CD4-positive, alpha-beta T cell treated with Interleukin-17A for 1 hour (primary cell): ENCODE measurements at regions not wholly inside any gene's neighbourhood (a gene's known extent, or its start where the extent isn't known, plus 50 kb on each side); places are given as distances from the start of the nearest gene placed in this dataset.

Source experiments
- DNase-seq: peaks from one replicate; pipeline ENCODE4 v3.0.0-alpha.2; 2020

DNA sequence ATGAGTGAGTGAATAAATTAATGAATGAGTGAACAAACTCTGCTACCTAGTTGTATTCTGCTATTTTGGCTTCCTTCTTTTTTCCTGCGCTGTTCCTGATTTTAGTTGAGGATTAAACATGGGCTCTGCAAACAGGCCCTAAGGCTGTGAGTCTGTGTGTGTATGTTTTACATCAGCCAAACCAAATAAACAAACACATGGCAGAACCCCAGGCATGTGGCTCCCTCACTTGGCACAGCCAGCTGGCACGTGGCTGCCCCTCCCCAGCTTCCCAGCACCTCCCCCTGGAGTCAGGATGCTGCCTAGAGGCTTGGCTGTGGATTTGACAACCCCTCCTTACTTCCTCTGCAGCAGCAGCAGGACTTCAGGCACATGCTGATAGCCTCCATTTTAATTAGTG is 593.2 kb downstream of the INSC start:
- no peak for DNase-seq

DNA sequence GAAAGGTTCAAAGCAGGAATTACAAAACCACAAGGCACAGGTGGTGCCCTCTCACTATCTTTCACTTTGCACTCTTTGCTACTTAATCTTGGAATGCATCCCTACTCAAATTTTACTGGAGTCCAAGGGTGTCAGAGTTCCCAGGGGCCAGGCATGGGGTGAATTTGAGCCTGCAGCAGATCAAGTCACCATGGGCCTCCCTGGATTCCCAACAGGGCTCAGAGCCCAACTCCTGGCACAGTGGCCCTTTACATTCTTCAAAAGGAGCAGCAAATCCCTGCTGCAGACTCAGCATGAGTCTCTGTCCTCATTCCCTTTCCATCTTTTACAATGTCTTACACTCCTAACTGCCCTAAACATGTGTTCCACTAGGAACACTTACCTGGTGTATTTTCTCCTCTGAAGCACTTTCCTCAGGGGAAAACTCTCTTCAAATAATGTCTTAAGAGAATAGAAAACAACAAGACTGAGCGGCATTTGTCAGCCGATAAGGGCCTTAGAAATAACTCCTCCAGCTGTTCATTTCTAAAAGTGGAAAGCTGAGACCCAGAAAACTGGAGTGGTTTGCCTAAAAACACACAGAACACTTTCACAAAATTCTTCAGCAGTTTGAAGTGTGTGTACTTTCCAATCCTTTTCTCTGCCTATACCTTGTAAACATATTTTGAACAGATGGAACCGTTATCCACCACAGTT is 596.0 kb downstream of the INSC start:
- no peak for DNase-seq

DNA sequence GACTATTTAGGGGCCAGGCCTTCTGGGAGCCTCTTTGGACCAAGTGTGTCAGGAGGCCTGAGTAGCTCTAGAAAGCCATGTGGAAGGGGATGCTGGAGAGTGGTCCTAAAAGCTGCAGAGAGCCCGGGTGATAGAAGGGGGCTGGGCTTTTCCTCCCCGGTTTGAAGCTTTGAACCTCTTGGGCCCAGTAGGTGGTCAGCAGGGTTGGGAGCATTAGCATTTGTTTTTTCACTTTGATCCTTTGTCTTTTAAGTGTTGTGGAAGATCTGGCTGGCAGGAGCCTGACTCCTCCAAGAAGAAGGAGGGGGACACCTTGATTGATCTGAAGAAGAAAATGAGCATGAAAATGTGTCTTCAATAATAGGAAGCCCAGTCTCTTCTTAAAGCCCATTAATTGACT is 596.6 kb downstream of the INSC start:
- no peak for DNase-seq

DNA sequence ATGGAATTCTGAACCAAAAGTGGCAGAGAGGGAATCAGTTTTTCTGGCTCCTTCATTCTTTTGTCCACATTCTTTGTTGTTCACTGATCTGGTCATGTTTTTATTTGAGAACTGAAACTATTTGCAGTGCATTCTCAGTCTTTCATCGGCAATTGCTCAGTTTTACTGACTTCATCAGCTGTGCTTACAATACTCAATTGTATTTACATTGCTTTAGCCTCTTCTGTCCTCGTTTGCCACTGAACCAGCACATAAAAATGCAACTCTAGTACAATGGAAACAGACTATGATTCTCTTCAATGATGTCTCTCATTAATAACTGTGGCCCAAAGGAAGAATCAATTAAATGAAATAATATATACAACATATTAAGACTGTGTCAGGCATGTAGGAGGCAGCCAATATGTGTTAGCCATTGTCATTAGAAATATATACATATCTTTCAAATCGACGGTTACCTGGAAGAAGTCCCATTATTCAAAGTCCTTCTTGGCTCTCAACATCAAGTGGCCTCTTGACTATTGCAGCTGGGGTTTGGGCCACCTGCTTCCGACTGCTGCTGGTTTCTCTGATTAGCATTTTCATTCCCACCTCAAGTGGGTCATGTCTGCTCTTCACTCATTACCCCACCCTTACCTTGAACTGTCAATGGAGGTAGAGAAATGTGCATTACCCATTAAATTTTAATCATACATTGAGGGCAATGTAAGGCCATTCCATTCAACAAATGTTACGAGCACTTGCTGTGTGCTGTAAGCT is 600.1 kb downstream of the INSC start:
- no peak for DNase-seq

DNA sequence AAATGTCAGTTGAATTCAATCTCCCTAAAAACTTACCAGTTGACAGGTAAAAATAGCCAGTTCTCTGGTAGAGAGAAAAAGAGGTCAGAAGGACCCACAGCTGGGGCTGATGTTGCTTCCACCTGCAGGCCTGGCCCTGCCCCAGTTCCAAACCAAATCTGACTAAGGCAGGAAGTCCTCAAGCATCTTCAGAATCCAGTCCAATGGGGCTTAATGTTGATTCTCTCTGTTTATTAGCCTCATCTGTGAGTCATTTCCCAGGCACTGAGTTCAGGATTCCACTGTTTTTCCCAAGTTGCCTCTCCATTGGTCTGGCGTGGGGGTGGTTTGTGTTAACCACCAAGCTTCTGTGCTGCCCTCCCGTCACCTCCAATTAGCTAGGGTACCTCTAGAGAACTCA is 601.8 kb downstream of the INSC start:
- DNase-seq = no peak

DNA sequence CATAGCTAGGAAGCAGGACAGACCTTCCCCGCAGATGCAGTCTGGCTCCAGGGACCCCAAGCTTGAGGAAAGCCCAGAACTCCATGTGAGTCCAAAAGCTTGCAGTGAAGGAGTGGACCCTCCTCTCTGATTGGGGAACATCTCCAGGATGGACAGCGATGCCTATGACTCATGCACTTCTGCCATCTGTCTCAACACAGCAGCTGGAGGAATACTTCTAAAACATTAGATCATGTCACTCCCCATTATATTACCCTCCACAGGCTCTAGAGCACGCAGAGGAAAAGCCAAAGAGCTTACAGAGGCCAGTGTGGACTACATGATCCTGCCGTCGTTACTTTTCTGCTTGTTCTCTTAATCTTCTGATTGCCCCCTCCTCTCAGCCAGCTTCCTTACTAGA is 605.7 kb downstream of the INSC start:
- DNase-seq = no peak

DNA sequence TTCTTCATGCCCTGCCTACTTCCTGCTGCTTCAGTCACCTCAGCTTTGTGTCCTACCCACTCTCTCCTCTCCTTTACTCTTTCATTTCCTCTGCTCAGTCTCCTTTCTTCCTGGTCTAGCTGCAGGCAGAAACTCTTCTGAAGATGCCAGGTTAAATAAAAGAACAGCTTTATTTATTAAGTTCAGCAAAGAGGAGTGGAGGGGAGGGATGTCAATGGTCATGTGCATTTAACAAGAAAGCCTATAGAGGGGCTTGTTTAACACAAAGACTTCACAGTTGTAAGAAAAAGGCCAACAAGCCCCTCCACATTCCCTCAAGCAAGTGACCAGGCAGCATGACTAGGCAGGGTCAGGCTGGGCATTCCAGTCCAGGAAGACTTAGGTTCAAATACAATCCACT is 609.2 kb downstream of the INSC start:
- no peak for DNase-seq

DNA sequence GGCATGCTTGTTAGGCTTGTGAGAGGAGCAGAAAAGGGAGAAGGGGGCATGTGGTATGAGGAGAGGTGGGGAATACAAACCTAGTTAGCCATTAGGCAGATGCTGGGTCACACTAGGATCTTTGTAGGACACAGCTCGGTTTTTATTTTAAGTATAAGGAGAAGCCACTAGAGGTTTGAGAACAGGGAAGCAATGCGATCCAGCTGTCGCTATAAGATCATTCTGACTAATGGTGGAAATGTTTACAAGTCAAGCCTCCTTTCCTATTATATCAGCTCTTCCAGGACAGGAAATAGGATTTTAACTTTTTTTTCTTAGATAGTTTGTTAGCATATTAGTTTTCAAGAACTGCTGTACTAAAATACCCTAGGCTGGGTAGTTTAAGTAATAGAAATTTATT is 609.9 kb downstream of the INSC start:
- no peak for DNase-seq

DNA sequence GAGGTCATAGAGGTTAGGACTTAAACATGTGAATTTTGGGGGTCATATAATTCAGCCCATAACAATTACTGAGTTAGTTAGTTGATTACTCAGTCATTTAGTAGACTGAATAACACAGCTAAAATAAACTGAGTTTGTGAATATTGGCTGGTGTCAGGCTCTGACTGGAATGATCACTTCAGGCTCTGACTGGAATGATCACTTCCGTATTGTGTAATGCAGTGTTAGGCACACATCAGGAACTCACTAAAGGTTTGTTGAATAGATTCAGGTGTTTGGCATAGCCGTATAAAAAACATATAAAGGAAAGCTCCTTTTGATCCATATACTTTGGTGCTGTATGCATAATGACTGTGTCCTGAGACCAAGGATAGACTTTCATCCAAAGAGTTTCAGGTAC is 610.5 kb downstream of the INSC start:
- DNase-seq = no peak

DNA sequence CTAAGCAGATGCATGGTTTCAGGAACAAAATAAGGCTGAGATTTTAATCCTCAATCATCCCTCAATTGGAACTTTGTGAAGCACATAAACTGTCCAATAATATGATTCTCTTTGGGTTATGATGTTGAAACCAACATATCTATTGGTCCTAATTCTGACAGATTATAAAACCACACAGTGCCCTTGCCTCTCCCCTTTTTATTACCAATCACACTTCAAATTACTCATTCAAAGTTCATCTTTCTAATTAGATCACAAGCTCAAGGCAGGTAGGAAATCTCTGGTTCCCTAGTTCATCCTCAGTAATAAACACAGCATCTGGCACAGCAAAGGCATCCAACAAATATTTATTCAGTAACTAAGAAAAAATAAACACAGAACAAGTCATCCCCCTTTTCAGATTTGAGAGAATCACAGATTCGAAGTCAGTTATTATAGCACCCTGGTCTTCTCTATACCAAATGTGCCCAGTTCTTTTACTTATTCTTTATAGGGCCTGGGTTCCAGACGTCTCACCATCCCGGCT is 611.6 kb downstream of the INSC start:
- DNase-seq = no peak

DNA sequence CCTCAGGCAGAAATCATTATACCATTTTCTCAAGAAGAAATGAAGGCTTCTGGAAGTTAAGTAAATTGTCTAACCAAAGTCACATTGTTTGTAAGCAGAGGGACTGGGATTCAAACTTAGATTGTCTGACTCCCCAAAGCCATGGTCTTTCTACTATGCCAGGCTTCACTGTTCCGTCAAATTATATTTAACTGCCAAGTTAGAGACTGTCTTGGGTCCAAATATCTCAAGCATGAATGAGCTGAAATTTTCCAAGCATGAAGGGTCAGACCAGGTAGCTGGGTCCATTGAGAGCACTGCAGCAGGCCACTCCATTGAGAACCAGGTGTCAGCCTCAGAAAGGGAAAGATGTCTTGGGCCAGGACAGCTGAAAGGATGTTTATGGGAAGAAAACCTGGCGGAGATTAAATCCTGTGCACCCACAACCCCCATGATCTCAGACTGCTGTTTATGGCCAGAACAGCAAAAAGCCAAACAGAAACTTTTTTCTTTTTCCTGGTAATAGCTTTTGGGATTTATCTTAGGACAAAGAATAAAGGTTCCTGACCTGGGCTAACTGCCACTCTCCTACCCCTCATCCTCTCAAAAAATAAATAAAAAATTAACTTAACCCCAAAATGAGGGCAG is 612.3 kb downstream of the INSC start:
- DNase-seq = no peak

DNA sequence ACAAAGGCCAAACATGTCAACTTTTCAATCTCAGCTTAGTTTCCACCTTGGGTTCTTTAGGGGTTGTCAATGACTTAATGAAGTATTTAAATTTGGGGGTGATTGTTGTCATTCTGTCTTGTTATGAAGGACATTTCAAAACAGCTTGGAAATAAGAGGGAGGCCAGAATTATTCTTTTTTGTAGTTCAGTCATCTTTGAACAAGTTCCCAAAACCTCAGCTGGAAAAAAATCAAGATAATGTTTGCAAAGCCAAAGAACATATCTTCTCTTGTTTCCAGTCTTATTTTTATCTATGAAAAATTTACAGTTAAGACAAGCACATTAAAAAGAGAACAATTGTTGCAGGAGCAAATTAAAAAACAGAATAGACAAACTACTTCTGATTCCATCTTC is 612.8 kb downstream of the INSC start:
- no peak for DNase-seq

DNA sequence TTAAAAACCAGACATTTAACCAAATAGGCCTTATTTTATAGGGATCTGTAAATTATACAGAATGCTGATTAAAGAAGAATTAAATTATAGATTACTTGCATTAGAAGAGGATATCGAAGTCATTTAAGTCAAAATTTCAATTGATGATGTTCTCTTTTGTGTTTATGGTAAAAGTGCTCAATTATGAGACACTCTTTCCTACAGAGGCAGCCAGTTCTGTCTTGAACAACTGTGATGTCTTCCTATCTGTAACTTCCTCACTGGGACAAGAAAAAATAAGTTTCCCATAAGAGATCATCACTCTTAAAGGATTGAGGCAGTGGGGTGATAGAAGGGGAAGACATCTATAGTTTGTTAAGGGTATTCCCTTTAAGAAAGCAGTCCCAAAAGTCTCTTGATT is 613.5 kb downstream of the INSC start:
- no peak for DNase-seq

DNA sequence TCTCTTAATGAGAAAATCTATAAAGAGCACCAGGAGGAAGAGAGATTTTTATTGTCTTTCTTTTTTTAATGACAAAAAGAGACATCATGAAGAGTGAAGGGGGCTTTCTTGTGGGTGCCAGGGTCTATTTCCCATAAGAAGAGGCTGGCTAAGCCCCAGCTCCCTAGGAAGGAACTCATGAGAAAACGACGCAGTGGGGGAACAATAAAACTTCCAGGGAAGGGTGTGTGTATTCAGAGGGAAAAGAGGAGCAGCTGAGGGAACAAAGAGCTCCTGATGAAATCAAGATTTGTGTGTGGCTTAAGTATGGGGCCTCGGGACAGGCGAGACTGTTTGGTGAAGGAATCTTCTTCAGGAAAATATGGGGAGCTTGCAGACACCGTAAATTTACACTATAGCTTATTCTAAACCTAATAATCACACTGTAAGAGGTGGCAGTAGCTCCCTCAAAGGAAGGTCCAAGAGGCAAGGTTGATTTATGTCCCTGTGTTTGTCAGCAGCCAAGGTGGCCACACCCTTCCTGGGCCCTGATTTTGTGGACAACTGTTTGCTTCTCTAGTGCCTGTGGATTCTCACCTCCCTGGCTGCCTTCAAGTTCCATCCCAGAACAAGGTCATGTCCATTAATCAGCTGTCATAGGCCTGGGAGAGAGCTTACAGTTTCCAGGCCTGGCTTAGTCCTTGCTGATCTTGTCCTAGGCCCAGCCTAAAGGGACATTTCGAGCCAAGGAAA is 615.7 kb downstream of the INSC start:
- no peak for DNase-seq

DNA sequence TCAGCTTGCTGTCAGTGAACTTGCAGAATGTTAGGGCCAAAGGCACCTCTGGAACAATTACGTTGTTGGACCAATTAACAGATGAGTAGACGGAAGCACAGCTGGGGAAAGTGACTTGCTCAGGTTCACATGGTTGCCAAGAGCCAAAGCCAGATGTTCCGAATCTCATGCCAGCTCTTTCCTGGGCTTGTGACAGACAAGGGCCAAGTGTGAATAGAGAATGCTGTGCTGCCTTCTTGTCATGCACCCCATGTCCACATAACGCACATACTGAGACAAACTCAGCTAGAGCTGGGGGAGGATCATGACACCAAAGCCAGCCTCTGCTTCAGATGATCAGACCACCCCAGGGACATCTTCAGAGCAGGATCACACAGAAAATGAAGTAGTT is 616.3 kb downstream of the INSC start:
- no peak for DNase-seq

DNA sequence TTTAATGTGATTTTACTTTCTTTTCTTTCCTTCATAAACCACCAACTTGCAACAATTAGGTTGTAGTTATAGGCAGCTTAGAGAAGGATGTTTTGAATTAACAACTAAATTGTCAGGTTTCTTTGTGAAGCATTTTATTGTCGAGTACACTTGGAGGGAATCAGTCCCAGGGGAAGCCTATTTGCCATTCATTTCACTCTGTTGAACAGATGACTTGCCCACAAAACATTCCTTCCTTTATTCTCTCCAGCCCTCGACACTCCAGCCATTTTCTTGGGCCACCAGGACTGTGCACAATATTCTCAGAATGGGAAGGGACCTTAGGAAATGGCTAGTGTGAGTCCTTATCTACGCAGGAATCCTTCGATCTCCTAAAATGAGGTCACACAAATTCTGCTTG is 620.6 kb downstream of the SOX6 start:
- DNase-seq = no peak

DNA sequence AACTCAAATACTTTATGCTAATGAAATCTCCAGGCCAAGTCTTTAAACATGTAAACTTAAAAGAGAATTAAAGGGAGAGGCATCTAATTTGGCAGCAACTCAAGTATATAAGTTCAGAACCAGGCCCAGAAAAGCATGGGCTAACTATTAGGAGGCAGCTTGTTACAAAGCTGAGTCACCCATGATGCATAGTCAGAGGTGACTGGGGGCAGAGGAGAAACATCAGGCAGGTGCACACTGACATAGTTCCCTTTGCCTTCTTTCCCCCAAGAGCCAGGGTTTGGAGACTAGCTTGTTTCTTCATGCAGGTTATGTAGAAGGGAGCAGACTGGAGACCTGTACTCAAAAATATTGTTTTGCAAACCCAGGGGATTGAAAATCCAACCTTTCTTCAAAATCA is 619.0 kb downstream of the SOX6 start:
- no peak for DNase-seq

DNA sequence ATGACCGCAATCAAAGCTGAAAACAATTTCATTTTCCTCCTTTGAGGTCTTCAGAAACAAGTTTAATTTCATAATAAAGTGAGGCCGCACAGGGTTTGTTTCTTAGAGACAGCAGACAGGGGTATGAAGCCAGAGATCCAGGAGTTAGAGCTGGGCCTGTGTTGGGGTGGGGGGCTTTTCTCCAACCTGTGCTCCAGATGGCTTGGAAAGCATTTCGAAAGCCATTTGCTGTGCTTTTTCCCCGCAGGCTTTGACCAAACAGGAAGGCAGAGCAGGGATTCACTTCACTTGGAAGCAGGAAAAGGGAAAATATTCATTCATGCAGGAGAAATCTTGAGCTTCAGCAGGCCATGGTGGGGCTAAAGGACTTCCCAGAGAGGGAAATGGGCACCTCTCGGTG is 617.4 kb downstream of the SOX6 start:
- no peak for DNase-seq

DNA sequence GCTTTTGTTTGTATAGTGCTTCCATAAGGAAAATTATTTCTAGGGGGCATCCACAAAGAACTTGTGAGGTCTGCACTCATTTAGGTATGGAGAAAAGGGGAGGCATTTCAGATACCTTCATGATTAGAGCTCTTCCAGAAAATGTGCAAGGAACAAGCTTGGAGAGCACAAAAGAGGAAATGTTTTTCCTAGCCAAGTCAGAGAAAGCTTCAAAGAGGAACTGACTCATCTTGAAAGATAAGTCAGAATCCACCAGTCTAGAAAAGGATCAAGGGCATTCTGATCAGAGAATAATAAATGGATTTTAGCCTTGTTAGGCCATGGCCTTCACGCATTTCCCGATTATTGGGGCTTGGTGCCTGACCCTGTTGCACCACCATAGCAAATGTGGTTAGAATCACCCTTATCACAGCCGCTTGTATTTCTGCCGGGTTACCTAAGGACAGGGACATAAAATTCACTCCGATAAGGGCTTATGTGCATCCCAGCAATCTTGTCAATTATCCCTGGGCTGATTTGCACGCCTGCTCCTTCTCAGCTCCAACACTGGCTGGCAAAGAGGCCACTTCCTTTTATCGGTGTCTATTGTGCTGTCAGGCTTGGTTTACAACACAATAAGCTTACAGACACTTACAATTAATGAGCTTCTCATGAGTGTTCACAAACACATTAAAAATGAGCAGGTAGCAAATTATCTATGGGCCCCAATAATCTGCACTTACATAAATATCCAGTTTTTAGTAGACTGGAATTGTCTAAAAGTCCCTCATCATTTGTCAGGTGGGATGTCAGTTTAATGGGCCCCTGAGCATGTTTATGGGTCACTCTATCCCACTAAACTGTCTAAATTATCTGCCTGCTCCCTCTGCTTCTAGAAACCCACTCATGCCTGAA is 613.5 kb downstream of the SOX6 start:
- no peak for DNase-seq

DNA sequence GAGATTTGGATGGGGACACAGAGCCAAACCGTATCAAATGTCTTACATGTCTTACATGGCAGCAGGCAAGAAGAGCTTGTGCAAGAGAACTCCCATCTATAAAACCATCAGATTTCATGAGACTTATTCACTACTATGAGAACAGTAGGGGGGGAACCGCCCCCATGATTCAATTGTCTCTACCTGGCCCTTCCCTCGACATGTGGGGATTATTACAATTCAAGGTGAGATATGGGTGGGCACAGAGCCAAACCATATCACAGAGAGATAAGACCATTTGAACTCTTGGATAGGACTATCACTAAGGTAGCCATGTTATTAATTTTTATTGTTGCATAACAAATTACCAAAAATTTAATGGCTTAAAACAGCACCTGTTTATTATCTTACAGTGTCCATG is 611.7 kb downstream of the SOX6 start:
- DNase-seq = no peak

DNA sequence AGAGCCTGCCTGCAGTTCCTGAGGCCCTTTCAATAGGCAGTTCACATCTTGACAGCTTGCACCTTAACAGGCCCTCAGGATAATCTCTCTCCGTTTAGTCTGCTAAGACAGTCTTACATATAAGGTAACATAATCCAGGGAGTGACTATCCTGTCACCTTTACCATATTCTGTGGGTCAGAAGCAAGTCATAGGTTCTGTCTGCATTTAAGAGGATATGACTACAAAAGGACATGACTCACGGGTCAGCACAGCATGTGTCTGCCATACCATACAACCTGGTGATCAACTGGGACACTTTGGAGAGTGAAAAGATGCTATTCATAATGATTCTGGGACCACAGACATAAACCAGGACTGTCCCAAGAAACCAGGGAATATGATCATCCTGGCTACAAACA is 611.1 kb downstream of the SOX6 start:
- no peak for DNase-seq

DNA sequence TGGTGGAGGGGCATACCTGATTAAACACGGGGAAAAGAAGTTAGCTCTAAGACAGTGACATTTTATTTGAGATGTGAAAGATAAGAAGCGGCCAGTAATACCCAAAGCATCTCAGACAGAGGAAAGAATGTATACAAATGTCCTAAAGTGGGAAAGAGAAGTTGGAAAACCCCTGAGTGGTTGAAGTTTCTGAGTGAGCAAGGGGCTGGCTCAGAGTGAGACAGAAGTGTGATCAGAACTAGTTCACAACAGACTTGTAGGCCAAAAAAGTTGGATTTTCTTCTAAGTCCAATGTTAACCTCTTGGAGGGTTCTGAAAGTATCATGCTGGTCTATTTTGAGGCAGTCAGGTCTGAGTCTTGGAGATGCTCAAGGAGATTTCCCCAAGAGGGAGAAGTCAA is 608.7 kb downstream of the SOX6 start:
- DNase-seq = no peak
